Pons (tissue), 1 donor: ENCODE measurements at regions not wholly inside any gene's neighbourhood (a gene's known extent, or its start where the extent isn't known, plus 50 kb on each side); places are given as distances from the start of the nearest gene placed in this dataset.
"Not testable (repeated sequence)": the region's sequence is repeated elsewhere in the genome, so short reads cannot be mapped to it uniquely, and the experiment has no call there.

Experiments used
- DNase-seq: peaks from one replicate; pipeline ENCODE4 v3.0.0-alpha.2; 2016; ENCODE audit warnings: low spot score

DNA sequence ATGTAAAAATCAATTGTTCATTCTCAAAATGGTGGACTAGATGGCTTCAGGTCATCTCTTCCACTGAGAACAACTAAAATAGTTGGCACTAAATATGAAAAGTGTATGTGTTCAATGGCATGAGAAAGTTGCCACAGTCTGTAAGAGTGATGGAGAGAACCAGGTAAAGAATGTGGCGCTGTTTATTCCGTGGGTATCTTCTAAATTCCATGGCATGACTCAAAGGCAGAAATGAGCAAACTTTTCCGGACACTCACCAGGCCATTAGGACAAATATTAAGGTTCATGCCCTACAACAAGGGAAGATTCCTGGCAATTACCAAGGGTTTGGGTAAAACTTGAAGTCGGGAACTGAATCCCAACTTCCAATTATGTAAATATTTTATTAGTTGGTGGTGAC is 825.4 kb upstream of the CDH6 start:
- no peak for DNase-seq

DNA sequence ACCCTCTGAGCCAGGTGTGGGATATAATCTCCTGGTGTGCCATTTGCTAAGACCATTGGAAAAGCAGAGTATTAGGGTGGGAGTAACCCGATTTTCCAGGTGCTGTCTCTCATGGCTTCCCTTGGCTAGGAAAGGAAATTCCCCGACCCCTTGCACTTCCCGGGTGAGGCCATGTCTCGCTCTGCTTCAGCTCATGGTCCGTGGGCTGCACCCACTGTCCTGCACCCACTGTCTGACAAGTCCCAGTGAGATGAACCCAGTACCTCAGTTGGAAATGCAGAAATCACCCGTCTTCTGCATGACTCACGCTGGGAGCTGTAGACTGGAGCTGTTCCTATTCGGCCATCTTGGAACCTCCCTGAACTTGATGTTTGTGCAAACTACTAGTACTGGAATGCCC is 828.5 kb upstream of the CDH6 start:
- DNase-seq = not testable (repeated sequence)

DNA sequence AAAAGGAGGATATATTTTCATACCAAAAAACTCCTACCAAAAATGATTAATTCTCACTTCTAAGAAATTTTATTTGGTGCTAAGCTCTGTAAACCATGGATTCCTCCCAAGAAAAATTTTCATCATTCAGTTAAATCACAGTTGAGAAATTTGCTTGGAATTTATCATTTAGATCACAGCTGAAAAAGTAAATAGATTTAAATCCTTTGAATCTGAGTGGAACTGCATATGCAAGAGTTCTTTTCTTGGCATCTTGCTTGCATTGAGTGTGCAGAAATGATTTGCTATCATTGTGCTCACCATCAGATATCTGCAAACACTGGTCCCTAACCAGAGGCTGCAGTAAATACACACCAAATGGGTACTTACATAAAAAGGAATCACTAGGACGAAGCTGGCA is 836.1 kb upstream of the CDH6 start:
- no peak for DNase-seq

DNA sequence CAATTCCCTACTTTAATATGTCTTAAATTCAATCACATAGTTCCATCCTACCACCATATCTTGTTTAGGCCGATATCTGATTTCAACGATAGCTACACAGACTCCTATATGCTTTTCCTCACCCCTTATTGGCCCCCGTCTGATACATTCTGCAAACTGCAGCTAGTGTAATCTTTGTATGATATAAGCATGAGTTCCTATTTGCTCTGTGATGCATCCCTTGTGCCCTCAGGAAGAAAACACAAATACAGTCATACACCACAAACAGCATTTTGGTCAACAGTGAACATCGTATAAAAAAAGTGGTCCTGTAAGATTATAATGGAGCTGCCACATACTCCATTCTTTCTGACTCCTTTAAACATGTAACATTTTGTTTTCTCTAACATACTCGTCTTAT is 837.8 kb upstream of the CDH6 start:
- no peak for DNase-seq

DNA sequence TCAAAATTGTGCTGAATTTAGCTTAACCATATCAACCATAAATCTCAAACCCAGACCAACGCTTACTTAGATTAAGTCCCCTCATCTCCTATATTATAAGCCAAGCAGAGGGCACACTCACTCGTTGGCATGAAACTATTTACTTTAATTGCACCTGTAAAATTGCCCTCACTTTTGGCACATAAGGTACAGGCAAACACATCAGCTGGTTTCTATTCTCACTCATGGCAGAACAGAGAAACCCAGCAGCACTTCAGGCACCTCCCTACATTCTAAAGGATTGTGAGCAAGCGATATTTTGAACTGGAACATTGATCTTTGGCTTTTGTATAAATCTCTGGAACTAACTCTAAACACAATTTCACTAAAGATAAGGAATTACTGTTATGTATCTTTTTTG is 845.6 kb upstream of the CDH6 start:
- DNase-seq = no peak

DNA sequence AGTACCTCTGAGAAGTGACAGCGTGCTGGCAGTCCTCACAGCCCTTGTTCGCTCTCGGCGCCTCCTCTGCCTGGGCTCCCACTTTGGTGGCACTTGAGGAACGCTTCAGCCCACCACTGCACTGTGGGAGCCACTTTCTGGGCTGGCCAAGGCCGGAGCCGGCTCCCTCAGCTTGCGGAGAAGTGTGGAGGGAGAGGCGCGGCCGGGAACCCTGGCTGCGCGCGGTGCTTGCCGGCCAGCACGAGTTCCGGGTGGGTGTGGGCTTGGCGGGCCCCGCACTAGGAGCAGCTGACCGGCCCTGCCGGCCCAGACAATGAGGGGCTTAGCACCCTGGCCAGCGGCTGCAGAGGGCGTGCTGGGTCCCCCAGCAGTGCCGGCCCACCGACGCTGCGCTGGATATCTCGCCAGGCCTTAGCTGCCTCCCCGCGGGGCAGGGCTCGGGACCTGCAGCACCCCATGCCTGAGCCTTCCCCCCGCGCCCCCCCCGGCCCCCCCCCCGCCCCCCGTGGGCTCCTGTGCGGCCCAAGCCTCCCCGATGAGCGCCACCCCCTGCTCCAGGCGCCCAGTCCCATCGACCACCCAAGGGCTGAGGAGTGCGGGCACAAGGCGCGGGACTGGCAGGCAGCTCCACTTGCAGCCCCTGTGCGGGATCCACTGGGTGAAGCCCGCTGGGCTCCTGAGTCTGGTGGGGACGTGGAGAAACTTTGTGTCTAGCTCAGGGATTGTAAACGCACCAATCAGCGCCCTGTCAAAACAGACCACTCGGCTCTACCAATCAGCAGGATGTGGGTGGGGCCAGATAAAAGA is 847.7 kb upstream of the CDH6 start:
- DNase-seq = not testable (repeated sequence)

DNA sequence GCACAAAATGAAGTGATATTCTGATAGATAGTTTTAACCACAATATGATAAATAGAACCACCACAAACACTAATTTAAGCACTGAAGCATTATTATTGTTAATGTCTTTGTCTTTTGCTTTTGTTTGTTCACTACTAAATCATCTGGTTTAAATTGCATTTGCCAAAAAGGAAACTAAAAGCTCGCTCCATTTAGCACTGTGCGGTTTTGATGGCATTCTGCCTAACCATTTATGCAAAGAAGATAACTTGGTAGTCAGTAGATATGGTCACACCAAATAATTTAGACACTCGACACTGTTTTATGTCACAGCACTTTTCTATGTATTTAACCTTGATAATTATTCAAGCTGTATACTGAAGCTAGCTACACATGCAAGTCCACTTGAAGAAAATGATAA is 849.8 kb upstream of the CDH6 start:
- no peak for DNase-seq

DNA sequence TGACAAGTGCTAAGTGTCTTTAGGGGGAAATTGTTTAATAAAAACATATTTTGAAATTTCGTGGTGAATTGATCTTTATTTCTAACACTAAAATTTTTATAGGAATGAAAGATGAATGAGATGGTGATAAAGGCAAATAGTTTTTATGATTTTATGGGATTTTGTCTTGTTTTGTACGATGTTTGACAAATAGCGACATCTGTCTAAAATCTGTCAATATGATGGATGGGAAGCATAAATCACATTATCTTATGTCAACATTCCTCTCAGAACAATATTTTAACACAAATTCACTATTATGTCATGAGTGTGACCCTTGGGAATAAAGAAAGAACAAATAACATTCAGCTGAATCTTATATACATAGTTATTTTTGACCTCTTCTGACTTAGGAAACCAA is 852.0 kb upstream of the CDH6 start:
- no peak for DNase-seq

DNA sequence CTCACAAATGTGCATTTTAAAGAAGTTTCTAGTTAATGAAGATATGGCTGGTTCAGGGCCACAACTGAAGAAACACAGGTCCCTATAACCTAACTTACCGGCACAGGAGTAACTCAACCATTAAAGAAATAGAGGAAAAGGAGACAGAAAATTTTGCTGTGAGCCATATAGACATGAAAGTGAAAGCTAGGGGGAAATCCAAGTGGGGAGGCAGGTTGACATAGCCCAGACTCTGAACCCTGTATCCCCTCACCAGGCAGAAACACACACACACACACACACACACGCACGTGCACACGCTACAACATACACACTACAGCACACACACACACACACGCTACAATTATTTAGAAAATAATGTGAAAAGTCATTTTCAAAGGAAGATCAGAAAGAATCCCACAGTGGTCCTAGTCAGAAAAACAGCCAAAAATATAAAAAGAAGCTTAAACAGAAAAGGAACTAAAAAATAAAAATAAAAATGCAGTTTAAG is 856.4 kb upstream of the CDH6 start:
- DNase-seq = no peak

DNA sequence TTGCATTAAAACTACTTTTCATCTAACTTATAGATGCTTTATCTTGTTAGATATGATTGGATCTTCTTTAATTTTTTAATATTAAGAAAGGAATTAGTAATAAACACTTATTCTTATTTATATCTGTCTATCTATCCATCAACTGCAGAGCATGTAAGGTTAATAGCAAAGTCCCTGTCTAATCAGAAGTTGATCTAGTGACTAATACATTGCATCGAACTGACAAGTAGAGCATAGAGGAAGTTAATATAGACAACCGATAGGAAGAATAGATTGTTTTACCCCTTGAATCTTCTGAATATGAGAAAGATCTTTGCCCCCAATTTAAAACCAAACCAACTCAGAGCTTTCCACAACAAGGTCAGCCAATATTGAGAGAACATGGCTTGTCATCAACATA is 862.0 kb upstream of the CDH6 start:
- DNase-seq = no peak

DNA sequence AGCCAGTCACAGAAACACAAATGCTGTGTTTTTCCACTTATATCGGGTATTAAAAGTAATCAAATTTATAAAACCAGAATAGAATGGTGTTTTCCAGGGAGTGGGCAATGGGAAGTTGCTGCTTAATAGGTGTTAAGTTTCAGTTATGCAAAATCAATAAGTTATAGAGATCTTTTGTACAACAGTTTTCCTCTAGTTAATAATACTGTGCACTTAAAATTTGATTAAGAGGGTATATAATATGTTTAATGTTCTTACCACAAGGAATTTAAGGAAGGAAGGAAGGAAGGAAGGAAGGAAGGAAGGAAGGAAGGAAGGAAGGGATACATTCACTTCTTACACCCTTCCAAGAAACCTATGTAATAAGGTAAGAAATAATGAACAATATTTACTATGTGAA is 867.7 kb upstream of the CDH6 start:
- no peak for DNase-seq

DNA sequence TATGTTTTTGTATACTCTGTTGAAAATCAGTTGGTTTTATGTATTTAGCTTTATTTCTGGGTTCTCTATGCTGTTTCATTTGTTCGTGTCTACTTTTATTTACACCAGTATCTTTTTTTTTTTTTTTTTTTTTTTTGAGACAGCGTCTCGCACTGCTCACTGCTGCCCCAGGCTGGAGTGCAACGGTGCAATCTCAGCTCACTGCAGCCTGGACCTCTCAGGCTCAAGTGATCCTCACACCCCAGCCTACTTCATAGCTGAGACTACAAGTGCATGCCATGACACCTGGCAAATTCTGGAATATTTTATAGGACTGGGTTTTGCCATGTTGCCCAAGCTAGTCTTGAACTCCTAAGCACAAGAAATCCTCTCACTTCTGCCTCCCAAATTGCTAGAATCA is 869.4 kb upstream of the CDH6 start:
- no peak for DNase-seq

DNA sequence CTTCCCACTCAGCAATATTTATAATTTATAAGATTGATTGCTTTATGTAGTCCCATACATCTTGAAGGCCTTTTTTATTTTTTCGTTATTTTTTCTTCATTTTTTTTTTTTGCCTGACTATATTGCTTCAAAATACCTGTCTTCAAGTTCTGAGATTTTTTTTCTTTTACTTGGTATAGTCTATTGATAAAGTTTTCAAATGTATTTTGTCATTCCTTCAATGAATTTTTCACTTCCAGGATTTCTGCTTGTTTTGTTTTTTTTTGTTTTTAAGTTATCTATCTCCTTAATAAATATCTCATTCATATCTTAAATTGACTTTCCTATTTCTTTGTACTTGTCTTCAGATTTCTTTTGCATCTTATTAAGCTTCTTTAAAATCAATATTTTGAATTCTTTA is 905.6 kb upstream of the CDH6 start:
- DNase-seq = no peak

DNA sequence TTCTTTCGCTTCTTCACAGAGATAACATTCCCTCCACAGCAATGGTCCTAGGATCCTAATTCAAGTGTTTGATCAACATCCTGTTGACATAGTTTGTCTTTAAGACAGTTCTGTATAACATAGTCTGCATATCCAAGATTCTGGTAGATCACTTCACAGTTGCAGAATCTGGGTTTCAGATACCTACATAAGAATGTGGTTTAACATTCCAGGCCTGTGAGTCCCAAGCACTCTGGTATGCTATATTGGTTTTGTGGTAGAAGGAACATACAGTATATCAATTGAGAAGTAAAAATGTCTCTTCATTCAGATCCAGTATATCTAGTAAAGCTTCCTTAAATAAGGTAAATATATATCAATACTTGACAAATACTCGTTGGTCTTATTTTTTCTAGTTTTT is 914.2 kb upstream of the CDH6 start:
- DNase-seq = no peak

DNA sequence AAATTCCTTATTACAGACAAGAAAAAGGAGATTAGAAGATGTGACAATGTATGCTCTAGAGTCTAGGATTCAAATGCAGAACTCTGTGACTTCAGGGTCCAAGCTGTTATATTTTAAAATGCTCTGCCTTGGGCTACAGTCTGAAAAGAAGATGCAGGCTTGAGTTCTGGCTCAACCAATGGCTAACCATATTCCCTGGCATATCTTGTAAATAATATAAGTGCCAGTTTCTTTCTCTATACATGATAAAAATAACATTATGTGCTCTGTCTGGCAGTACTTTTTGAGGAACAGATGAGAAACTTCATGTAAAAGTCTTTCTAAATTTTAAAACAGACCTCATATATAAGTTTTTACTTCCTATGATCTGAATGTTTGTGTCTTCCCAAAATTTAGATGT is 926.5 kb upstream of the CDH6 start:
- DNase-seq = no peak

DNA sequence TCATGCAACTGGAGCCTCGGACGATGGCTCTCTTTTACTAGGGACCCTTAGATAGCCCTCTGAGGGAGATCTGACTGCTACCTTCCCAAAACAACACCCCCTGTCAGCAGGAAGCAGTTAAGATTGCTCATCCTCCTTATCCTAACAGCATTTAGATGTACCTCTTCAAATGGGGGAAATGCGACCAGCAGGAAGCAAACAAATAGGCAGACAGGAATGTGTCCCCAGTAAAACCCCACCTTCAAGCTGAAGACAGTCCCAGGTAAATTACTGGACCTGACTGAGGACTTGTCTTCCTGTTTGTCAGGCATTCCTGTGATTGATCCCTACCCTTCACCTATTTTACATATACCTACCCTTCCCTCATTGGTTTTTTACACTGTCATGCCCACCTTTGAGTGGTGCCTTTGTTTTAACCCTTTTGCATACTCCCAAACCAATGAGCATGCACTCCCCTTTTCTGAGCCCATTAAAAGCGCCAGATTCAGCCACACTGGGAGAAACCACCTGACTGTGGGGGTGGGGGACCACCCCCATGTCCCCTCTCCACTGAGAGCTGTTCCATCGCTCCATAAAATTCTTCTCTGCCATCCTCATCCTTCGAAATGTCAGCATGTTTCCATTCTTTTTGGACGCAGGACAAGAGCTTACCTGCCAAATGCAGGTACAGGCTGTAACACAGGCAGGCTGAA is 954.0 kb upstream of the CDH6 start:
- DNase-seq = no peak

DNA sequence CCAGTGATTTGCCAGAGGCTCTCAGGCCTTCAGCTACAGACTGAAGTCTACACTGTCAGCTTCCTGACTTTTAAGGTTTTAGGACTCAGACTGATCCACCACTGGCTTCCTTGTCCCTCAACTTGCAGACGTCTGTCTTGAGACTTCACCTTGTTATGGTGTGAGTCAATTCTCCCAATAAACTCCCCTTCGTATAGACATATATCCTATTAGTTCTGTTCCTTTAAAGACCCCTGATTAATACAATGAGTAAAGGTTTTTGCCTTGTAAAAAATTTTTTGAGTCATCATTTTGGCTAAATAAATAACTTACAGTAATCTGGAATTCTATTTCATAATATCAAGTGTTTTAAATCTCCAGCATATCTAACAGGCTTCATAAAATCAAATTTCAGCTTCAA is 956.3 kb upstream of the CDH6 start:
- no peak for DNase-seq

DNA sequence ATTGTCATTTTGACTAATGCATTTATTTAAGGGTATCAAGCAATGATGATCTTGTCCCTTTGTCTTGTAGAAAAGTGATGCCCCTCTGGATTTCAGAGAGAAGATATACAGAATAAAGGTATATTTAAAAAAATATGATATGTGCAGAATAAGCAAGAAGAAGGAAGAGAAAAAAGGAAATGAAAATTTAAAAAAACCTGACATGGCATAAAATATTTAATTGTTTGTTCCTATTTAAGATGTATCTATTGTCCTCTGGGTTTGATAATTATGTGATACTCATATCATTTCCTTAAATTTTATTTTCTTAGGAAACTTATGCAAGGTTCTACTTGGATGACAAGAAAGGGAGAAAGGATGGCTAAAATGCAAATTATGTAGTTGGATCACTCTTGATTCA is 983.7 kb upstream of the CDH6 start:
- DNase-seq = no peak

DNA sequence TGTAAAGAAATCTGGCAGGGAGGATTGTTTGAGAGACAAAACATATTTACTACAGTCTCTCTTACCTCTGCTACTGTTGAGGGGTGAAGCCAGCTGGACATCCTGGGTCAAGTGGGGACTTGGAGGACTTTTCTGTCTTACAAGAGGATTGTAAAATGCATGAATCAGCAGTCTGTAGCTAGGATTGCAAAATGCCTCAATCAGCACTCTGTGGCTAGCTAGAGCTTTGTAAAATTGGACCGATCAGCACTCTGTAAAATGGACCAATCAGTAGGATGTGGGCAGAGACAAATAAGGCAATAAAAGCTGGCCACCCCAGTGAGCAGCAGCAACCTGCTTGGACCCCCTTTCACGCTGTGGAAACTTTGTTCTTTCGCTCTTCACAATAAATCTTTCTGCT is 995.8 kb upstream of the CDH6 start:
- DNase-seq = no peak

DNA sequence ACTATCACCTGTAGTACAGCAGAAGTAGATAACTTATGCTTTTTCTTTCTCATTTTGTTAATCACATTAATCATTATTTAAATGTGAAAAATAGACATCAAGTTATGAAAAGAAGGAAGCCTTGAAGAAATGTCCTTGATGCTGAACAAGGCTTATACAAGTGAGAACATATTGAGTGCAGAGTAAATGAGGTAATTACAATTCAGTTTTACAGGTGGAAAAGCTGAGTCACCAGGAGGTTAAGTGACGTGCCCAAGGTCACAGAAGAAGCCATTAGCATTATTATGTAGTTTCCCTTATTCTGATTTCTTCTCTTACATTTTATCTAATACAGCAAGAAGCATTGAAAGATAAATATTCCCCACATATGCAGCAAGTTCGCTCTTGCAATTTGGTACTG is 998.5 kb upstream of the CDH6 start:
- no peak for DNase-seq

DNA sequence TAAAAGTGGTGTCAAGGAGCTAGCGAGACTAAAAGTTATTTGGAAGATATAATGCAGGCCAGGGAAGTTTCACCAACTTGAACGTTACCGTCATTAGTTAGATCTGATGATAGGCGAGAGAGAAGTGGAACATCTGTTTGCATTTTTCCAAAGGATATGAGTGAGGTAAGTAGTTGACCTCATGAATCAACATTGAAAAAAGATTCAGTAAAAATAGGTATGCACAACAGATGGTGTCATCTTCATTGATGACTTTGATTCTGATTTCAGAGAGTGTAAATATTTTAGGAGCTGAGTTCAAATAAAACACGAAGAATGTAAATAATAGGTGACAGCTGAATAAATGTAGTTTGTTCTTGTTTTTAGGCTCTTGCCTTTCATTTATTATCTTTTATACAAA is 998.9 kb upstream of the CDH6 start:
- DNase-seq = no peak

DNA sequence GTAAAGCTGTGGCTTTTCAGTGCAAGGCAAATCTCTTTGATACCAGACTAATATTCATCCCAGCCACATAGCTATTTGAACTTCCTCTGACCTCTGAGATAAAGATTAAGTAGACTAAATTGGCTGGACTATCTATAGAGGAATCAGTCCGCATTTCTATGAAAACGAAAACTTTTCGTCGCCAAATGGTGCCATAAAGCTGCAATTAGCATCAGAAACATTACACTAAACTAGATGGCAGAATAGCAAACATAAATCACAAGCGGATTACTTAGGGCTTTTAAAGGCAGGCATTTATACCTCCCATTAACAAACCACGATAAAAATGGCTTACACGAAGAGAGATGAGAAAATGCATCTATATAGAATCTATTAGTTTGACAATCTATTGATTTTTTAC is 1009.7 kb upstream of the CDH6 start:
- DNase-seq = no peak

DNA sequence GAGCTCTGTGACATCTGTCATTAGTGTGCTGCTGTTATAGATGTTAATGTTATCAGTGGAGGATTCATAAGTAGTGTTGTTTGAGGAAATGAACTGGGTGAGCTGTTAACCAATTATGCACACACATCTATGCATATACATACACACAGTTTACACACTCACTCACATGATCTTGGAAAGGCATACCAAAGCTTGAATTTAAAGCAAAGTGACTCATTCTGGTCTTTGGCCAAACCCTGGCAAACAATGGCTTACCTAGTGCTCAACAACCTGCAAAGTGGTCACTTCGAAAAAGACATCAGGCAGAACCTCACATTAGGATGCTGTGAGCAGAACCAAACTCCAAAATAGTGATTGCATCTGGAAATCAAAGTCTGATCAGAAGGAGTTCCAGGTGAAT is 1037.3 kb upstream of the CDH6 start:
- DNase-seq = no peak

DNA sequence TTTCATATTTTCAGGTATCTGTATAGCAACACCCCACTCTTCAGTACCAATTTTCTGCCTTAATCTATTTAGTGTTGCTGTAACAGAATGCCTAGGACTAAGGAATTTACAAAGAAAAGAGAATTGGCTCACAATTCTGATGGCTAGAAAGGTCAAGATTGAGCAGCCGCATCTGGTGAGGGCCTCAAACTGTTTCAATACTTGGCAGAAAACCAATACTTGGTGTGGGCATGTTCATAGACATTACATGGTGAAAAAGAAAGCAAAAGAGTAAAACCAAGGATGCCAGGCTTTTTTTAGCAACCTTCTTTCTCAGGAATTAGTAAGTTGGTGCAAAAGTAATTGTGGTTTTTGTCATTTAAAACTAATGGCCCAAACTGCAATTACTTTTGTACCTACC is 1041.1 kb upstream of the CDH6 start:
- no peak for DNase-seq
